ENCODE measurements at regions not wholly inside any gene's neighbourhood (a gene's known extent, or its start where the extent isn't known, plus 50 kb on each side); places are given as distances from the start of the nearest gene placed in this dataset.

- TF ChIP-seq CTCF (conservative IDR thresholded peaks at IDR 0.05 in 1 of 2, IDR thresholded peaks at IDR 0.05 in 1 of 2; ENCODE audit: low read depth in 1 of 2, low read length in 2 of 2): no peak
- no peak for TF ChIP-seq EZH2 (IDR thresholded peaks at IDR 0.05; ENCODE audit: low read length, missing control alignments)
Measured at GRCh38 chr9:13493697-13494096, 214.2 kb upstream of the MPDZ start.
